GM23338 (cell line): ENCODE measurements at regions not wholly inside any gene's neighbourhood (a gene's known extent, or its start where the extent isn't known, plus 50 kb on each side); places are given as distances from the start of the nearest gene placed in this dataset.

Source experiments
- ATAC-seq: fragments of 200-7000 bp; cut with Tn5 transposase; 3 replicates; pipeline ENCODE4 v1.9.1; 2020
- DNase-seq: peaks from one replicate; pipeline ENCODE4 v3.0.0-alpha.2; 2015; ENCODE audit warnings: low spot score
- H2AFZ ChIP-seq: fragments of 200-600 bp; sonication (generic); 2 replicates; pipeline ENCODE4 v1.8.0; 2016; ENCODE audit warnings: antibody characterized with exemption, mild to moderate bottlenecking, moderate library complexity
- H3F3A ChIP-seq: fragments of 200-600 bp; sonication (generic); replicated peaks from 2 replicates; pipeline ENCODE4 v1.8.0; 2017; ENCODE audit warnings: antibody characterized with exemption, mixed run types, low read depth
- H3K27ac ChIP-seq: fragments of 200-600 bp; sonication (generic); 2 replicates; pipeline ENCODE4 v1.6.1; 2016; ENCODE audit warnings: low read depth
- H3K27me3 ChIP-seq: fragments of 200-600 bp; sonication (generic); 2 replicates; pipeline ENCODE4 v1.8.0; 2016; ENCODE audit warnings: mild to moderate bottlenecking, mixed run types, moderate library complexity; ENCODE audit not compliant: insufficient read depth
- H3K36me3 ChIP-seq: fragments of 200-600 bp; sonication (generic); 2 replicates; pipeline ENCODE4 v1.8.0; 2016; ENCODE audit warnings: mild to moderate bottlenecking; ENCODE audit not compliant: insufficient read depth
- H3K4me1 ChIP-seq: fragments of 200-600 bp; sonication (generic); 2 replicates; pipeline ENCODE4 v1.8.0; 2016; ENCODE audit warnings: mild to moderate bottlenecking, moderate library complexity; ENCODE audit not compliant: insufficient read depth
- H3K4me2 ChIP-seq: fragments of 200-600 bp; sonication (generic); 2 replicates; pipeline ENCODE4 v1.7.1; 2017; ENCODE audit warnings: mixed run types
- H3K4me3 ChIP-seq: fragments of 200-600 bp; sonication (generic); 2 replicates; pipeline ENCODE4 v1.6.1; 2016; ENCODE audit warnings: mixed run types
- H3K79me2 ChIP-seq: fragments of 200-600 bp; sonication (generic); replicated peaks from 2 replicates; pipeline ENCODE4 v1.8.0; 2017; ENCODE audit warnings: mild to moderate bottlenecking; ENCODE audit not compliant: insufficient read depth
- H3K9me2 ChIP-seq: fragments of 200-600 bp; sonication (generic); 2 replicates; pipeline ENCODE4 v1.8.0; 2017; ENCODE audit not compliant: insufficient read depth
- H4K20me1 ChIP-seq: fragments of 200-600 bp; sonication (generic); replicated peaks from 2 replicates; pipeline ENCODE4 v1.8.0; 2017; ENCODE audit warnings: mild to moderate bottlenecking; ENCODE audit not compliant: insufficient read depth
- H3K27ac Mint-ChIP-seq: 2 replicates; pipeline ENCODE4 v1.8.0; 2020; ENCODE audit warnings: inconsistent platforms, mild to moderate bottlenecking, moderate library complexity, mixed read lengths
- H3K27me3 Mint-ChIP-seq: 3 replicates; pipeline ENCODE4 v1.8.0; 2022; ENCODE audit warnings: low read depth, mild to moderate bottlenecking, moderate library complexity, mixed read lengths, inconsistent platforms; ENCODE audit not compliant: insufficient read depth, poor library complexity
- H3K36me3 Mint-ChIP-seq: 3 replicates; pipeline ENCODE4 v1.8.0; 2021; ENCODE audit warnings: low read depth, mild to moderate bottlenecking, inconsistent platforms, moderate library complexity, mixed read lengths
- H3K4me1 Mint-ChIP-seq: 3 replicates; pipeline ENCODE4 v1.8.0; 2020; ENCODE audit warnings: mild to moderate bottlenecking, inconsistent platforms, mixed read lengths
- H3K4me3 Mint-ChIP-seq: 3 replicates; pipeline ENCODE4 v1.8.0; 2021; ENCODE audit warnings: moderate library complexity, mild to moderate bottlenecking, inconsistent platforms, mixed read lengths
- H3K9me3 Mint-ChIP-seq: 3 replicates; pipeline ENCODE4 v1.8.0; 2020; ENCODE audit warnings: moderate library complexity, mild to moderate bottlenecking, inconsistent platforms, mixed read lengths
- CREB1 ChIP-seq: fragments of 250-450 bp; sonication (Bioruptor Pico); IDR thresholded peaks from 2 replicates; pipeline ENCODE4 v1.5.0; 2020; ENCODE audit warnings: low read depth, mild to moderate bottlenecking, moderate library complexity
- CTCF ChIP-seq, 2 experiments: fragments of 200-600 bp in 1 of 2; sonication (generic) in 1 of 2; conservative IDR thresholded peaks; 2 replicates each; pipeline versions ENCODE4 v1.5.1 to v1.6.1; 2016 to 2017; ENCODE audit warnings: antibody characterized with exemption in 2 of 2, low read depth in 2 of 2, mild to moderate bottlenecking in 2 of 2, moderate library complexity in 1 of 2
- ETS1 ChIP-seq: IDR thresholded peaks from 2 replicates; pipeline ENCODE4 v1.6.1; 2016; ENCODE audit warnings: antibody characterized with exemption
- EZH2 ChIP-seq: fragments of 200-600 bp; sonication (generic); IDR thresholded peaks from one replicate; pipeline ENCODE4 v1.8.0; 2017; ENCODE audit warnings: antibody characterized with exemption, mild to moderate bottlenecking, low read depth; ENCODE audit not compliant: unreplicated experiment
- EZH2phosphoT487 ChIP-seq: fragments of 200-600 bp; sonication (generic); IDR thresholded peaks from one replicate; pipeline ENCODE4 v1.8.1; 2018; ENCODE audit warnings: antibody characterized with exemption; ENCODE audit not compliant: unreplicated experiment
- JUNB ChIP-seq: IDR thresholded peaks from one replicate; pipeline ENCODE4 v1.6.1; 2016; ENCODE audit warnings: antibody characterized with exemption; ENCODE audit not compliant: unreplicated experiment
- NANOG ChIP-seq: IDR thresholded peaks from 2 replicates; pipeline ENCODE4 v1.6.1; 2016; ENCODE audit warnings: antibody characterized with exemption, borderline replicate concordance
- POLR2AphosphoS5 ChIP-seq: IDR thresholded peaks from 2 replicates; pipeline ENCODE4 v1.6.1; 2016; ENCODE audit warnings: antibody characterized with exemption, low read depth
- REST ChIP-seq: IDR thresholded peaks from one replicate; pipeline ENCODE4 v1.6.1; 2018; ENCODE audit warnings: antibody characterized with exemption; ENCODE audit not compliant: unreplicated experiment
- STAT1 ChIP-seq: IDR thresholded peaks from one replicate; pipeline ENCODE4 v1.6.1; 2016; ENCODE audit warnings: antibody characterized with exemption; ENCODE audit not compliant: unreplicated experiment
- ZNF114 ChIP-seq: fragments of 250-450 bp; sonication (Bioruptor Pico); IDR thresholded peaks from 2 replicates; pipeline ENCODE4 v1.5.0; 2020; ENCODE audit warnings: mild to moderate bottlenecking, moderate library complexity
- ZNF331 ChIP-seq: fragments of 250-450 bp; sonication (Bioruptor Pico); IDR thresholded peaks from 2 replicates; pipeline ENCODE4 v1.5.0; 2020; ENCODE audit warnings: low read depth, mild to moderate bottlenecking, moderate library complexity
- ZNF462 ChIP-seq: fragments of 250-450 bp; sonication (Bioruptor Pico); IDR thresholded peaks from 2 replicates; pipeline ENCODE4 v1.5.0; 2020; ENCODE audit warnings: mild to moderate bottlenecking, moderate library complexity

- Histone ChIP-seq H3K4me2 (no peak overlapping the region), H3K9me2 (no peaks in the 10 kb centered on the region), H3K27me3 (no peaks in the 10 kb centered on the region), H3K4me3 (no peak overlapping the region), H4K20me1 (no peaks in the 10 kb centered on the region), H3K36me3 (no peaks in the 10 kb centered on the region), H3K79me2 (no peaks in the 10 kb centered on the region), H3F3A (no peaks in the 10 kb centered on the region), H2AFZ (no peak overlapping the region), H3K27ac (no peak overlapping the region), H3K4me1 (no peaks in the 10 kb centered on the region)
- ATAC-seq (no peak), DNase-seq (no peak)
- Mint-ChIP-seq H3K4me3 (no peak overlapping the region), H3K27ac (no peak overlapping the region), H3K9me3 (peaks cover 59% of the 10 kb centered on the region), H3K36me3 (peaks cover 26% of the 10 kb centered on the region), H3K27me3 (peaks cover 4% of the 10 kb centered on the region), H3K4me1 (no peaks in the 10 kb centered on the region)
- TF ChIP-seq JUNB (no peak), STAT1 (no peak), CTCF (conservative IDR thresholded peaks at IDR 0.05; ENCODE audit: low read depth in 2 of 2) (no peak), ZNF462 (no peak), POLR2AphosphoS5 (no peak), ZNF114 (CRISPR knock-in tag) (no peak), EZH2 (no peak), EZH2phosphoT487 (no peak), ETS1 (no peak), CREB1 (no peak), ZNF331 (no peak), NANOG (no peak), REST (no peak)
Observed at GRCh38 chr7:64113981-64114380, 68.7 kb downstream of the ZNF727 start.
